ENCODE measurements at regions not wholly inside any gene's neighbourhood (a gene's known extent, or its start where the extent isn't known, plus 50 kb on each side); places are given as distances from the start of the nearest gene placed in this dataset.
"Not testable (repeated sequence)": the region's sequence is repeated elsewhere in the genome, so short reads cannot be mapped to it uniquely, and the experiment has no call there.

DNA sequence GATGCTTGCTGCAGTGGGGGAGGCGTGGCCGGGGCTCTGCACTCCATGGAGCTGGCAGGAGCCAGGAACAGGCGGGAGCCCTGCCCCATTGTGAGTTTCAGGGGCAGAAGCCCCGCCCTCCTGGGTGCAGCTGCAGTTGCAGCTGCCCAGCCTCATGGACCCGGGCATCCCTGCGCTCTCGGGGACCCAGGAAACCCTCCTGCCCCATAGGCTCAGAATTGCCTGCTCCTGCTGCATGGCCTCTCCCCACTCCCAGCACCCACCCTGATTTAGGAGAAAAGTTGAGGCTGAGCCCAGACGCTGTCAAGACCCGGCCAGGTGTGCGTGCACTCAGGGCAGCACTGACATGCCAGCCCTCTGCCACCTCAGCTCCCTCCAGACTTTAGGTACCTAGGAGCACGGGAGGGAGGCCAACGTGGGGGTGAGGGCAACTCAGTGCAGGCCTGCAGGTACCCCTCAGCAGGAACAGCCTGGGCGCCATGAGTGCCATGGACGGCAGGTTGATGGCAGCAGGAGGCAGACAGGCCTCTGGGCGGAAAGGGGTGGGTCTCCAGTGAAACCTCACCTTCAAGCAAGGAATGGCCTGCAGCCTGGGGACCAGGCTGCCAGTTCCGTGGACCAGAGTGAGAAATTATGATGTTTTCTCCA lies 67.2 kb upstream of the MAGEB2 start:
- no peaks in the 10 kb centered on the region for H3K36me3 Mint-ChIP-seq
- no peak for DNase-seq
- no peaks in the 10 kb centered on the region for H3K27me3 Mint-ChIP-seq
- no peak overlapping the region for H3K27ac Mint-ChIP-seq
- H3K4me3 Mint-ChIP-seq: no peak overlapping the region
- peaks cover 0 to 2% (median 0%) of the 10 kb centered on the region in 7 donors for H3K9me3 Mint-ChIP-seq
- no peaks in the 10 kb centered on the region for H3K4me1 Mint-ChIP-seq
- no peak for ATAC-seq (ENCODE audit: low read depth in 2 of 2)

DNA sequence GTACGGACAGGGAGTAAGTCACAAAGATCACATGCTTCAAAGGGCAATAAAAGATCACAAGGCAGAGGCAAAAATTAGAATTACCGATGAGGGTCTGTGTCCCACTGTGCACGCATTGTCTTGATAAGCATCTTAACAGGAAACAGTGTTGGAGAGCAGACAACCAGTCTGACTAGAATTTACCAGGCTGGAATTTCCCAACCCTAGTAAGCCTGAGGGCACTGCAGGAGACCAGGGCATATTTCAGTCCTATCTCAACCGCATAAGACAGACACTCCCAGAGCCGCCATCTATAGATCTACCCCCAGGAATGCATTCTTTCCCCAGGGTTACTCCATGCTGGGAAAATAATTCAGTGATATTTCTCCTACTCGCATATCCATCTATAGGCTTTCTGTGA lies 66.2 kb upstream of the MAGEB2 start:
- not testable (repeated sequence) for H3K27ac Mint-ChIP-seq; H3K27me3 Mint-ChIP-seq; H3K4me3 Mint-ChIP-seq; H3K9me3 Mint-ChIP-seq; H3K36me3 Mint-ChIP-seq; DNase-seq; ATAC-seq (ENCODE audit: low read depth in 2 of 2); H3K4me1 Mint-ChIP-seq

DNA sequence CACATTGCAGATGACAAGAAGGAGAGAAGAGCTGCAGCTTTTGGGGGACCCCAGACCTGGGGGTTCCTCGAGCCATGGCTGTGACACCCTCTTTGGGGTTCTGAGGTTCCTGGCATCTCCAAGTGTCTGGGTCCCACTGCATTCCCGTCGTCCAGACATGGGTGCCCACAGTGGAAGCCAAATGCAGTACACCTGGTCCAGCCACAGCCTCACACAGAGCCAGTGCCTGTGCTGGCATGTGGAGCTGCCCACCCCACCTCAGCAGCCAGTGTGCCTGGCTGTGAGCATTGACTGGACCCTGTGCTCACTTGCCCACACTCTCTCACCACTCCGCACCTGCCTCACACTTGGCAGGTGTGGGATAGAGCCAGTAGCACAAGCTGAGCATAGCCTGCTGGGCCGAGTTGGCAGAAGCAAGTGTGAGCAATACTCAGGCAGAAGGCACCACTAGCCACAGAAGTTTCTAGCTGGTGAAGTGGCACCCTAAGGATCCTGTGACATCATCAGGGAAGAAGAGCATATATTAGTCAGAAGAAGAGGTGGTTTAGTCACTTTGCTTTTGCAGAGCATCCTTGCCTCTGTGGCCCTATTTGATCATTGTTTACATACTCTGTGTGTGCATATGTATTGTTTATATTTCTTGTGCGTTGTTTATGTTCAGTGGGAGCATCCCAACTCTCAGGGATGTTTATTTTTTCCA lies 65.0 kb upstream of the MAGEB2 start:
- Mint-ChIP-seq H3K27ac (no peak overlapping the region), H3K36me3 (no peaks in the 10 kb centered on the region), H3K9me3 (peaks cover 0 to 2% (median 0%) of the 10 kb centered on the region in 7 donors), H3K27me3 (no peaks in the 10 kb centered on the region), H3K4me1 (no peaks in the 10 kb centered on the region), H3K4me3 (no peak overlapping the region)
- DNase-seq: no peak
- ATAC-seq (ENCODE audit: low read depth in 2 of 2): no peak

DNA sequence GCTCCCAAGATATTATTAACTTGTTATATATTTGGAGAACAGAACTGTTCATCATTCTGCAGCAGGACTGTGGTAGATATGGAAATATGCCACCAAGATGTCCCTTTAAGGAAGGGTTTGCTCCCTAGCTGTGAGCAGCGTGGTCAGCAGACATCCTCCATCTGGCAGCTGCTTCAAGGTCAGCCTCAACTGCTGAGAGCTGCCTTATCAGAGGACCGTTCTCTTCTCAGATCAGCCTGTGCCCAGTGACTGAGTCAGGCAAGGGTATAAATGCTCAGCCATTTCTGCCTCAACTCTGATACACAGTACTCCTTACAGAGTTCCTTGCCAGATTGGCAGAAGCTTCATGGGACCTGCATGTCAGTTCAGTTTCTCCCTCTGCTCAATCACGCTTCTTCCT lies 63.4 kb upstream of the MAGEB2 start:
- no peaks in the 10 kb centered on the region for H3K36me3 Mint-ChIP-seq
- no peaks in the 10 kb centered on the region for H3K27me3 Mint-ChIP-seq
- DNase-seq (no peak), ATAC-seq (ENCODE audit: low read depth in 2 of 2) (no peak)
- H3K9me3 Mint-ChIP-seq: peaks cover 0 to 2% (median 0%) of the 10 kb centered on the region in 7 donors
- H3K27ac Mint-ChIP-seq: peak overlapping the region in 1 of 6 donors; percentile 20
- no peaks in the 10 kb centered on the region for H3K4me1 Mint-ChIP-seq
- no peak overlapping the region for H3K4me3 Mint-ChIP-seq

DNA sequence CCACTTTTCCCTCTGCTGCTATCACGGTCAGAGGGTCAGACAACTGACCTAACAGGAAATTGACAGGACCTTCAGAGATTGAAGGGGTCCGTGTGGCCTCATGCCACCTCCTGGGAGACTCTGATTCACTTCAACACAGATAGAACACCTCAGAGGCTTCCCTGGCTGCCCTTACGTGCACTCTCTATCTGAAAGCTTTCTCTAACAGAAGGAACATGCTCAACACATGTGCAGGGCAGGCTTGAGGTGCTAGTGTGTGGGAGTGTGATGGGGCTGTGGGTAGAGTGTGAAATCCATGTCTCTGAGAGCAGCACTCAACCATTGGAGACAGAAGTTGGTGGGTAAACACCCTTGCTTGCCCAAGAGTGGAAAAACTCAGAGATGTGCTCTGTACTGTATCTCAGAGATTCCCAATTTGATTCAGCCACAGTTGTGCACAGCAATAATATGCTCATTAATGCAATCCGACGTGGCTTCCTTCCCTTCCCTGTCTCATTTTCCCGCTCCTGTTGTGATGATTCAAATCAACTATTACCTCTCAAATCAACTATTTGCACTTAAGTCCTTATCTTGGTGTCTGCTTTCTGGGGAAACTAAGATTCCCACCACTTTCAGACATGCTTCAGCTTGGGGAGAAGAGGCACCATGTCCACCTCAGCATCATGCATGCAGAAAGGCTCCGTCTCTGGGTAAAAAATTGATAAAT lies 62.0 kb upstream of the MAGEB2 start:
- no peak for DNase-seq
- Mint-ChIP-seq H3K27me3 (no peaks in the 10 kb centered on the region), H3K36me3 (no peaks in the 10 kb centered on the region), H3K4me1 (no peaks in the 10 kb centered on the region), H3K27ac (no peak overlapping the region), H3K4me3 (no peak overlapping the region), H3K9me3 (peaks cover 0 to 3% (median 0%) of the 10 kb centered on the region in 7 donors)
- no peak for ATAC-seq (ENCODE audit: low read depth in 2 of 2)

DNA sequence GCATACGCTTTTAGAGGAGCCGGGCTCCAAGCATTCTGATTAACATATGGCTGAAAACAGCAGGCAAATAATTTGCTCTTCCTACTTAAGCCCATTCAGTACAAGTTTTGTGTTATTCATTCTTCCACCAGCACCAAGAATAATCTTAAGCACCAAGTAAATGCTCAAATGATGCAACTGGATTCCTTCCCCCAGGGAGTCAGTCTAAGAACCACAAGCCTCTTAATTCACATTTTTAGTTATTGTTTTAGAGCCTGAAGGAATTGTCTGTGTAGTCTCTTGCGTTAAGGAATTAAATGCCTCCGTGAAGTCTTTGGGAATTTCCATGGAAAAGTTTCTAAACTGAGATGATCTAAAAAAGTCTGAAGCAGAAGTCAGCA lies 61.5 kb upstream of the MAGEB2 start:
- DNase-seq (no peak), ATAC-seq (ENCODE audit: low read depth in 2 of 2) (no peak)
- Mint-ChIP-seq H3K4me3 (no peak overlapping the region), H3K4me1 (no peaks in the 10 kb centered on the region), H3K36me3 (no peaks in the 10 kb centered on the region), H3K27me3 (no peaks in the 10 kb centered on the region), H3K9me3 (peaks cover 0 to 3% (median 0%) of the 10 kb centered on the region in 7 donors), H3K27ac (no peak overlapping the region)

DNA sequence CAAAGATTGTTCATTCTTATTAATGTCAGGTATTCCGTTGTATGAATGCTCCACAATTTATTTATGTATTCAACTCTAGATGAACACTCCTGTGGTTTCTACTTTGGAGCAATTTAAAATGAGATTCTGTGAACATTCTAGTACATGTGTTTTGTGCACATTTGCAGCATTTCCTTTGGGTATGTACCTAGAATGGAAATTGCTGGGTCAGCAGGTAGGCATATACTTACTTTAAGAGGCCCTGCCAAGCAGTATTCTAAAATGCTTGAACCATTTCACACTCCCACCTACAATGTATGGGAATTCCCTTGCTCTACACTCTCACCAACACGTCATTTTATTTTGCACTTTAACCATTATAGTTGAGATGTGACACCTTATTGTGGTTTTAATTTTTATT lies 59.4 kb upstream of the MAGEB2 start:
- ATAC-seq (ENCODE audit: low read depth in 2 of 2) (no peak), DNase-seq (no peak)
- H3K4me3 Mint-ChIP-seq: no peak overlapping the region
- H3K9me3 Mint-ChIP-seq: peaks cover 0 to 6% (median 0%) of the 10 kb centered on the region in 7 donors
- no peaks in the 10 kb centered on the region for H3K4me1 Mint-ChIP-seq
- no peaks in the 10 kb centered on the region for H3K36me3 Mint-ChIP-seq
- no peaks in the 10 kb centered on the region for H3K27me3 Mint-ChIP-seq
- no peak overlapping the region for H3K27ac Mint-ChIP-seq

DNA sequence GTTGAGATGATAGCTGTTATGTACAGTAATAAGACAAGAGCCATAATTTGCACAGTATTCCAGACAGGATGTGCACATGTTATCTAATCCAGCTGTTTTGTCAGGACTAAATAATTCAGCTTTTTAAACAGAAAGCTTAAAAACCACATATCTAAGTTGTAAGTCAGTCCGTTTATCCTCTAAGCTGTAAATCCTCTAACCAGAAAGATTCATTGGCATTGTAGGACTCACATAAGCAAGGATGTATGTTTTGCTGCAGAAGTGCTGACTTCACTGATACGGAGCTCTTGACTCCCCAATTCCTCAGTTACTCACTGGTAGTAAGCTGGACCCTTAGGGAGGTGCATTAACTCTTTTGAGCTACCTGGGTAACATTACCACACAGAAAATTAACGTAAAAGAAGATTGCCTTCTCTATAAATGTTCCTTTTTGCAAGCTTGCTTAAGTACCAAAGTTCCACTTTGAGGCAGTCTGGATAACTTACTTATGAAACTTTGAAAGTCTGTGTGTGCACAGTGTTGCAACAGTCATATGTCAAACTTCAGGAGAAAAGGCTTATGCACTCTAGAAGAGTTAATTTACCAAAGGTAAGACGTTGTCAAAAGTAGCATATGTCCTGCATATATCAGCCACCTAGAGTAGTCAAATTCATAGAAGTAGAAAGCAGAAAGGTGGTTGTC lies 58.3 kb upstream of the MAGEB2 start:
- Mint-ChIP-seq H3K27me3 (no peaks in the 10 kb centered on the region), H3K36me3 (no peaks in the 10 kb centered on the region), H3K27ac (no peak overlapping the region), H3K4me1 (no peaks in the 10 kb centered on the region), H3K9me3 (peaks cover 0 to 6% (median 0%) of the 10 kb centered on the region in 7 donors), H3K4me3 (no peak overlapping the region)
- DNase-seq (no peak), ATAC-seq (ENCODE audit: low read depth in 2 of 2) (no peak)

DNA sequence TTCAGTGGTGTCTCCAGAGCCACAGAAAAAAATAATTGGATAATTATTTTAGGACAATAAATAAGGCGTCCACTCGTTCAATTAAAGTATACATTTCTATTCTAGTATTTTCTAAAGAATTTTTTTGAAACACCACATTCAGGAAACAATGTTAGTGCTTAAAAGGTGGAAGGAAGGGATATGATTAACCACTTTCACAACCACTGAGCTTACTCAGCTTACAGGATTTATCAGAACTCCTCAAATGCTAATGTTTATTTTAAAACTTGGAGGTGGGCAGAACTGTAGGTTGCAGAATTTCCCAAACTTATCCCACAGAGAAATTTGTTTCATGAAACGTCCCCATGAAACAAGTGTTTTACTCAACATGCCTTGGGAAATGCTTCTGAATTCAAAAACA lies 54.3 kb upstream of the MAGEB2 start:
- no peak for DNase-seq
- ATAC-seq (ENCODE audit: low read depth in 2 of 2): no peak
- no peaks in the 10 kb centered on the region for H3K4me1 Mint-ChIP-seq
- no peak overlapping the region for H3K4me3 Mint-ChIP-seq
- no peaks in the 10 kb centered on the region for H3K27me3 Mint-ChIP-seq
- H3K36me3 Mint-ChIP-seq: no peaks in the 10 kb centered on the region
- H3K27ac Mint-ChIP-seq: no peak overlapping the region
- H3K9me3 Mint-ChIP-seq: peaks cover 0 to 6% (median 0%) of the 10 kb centered on the region in 7 donors
